ENCODE measurements at regions not wholly inside any gene's neighbourhood (a gene's known extent, or its start where the extent isn't known, plus 50 kb on each side); places are given as distances from the start of the nearest gene placed in this dataset.

DNA sequence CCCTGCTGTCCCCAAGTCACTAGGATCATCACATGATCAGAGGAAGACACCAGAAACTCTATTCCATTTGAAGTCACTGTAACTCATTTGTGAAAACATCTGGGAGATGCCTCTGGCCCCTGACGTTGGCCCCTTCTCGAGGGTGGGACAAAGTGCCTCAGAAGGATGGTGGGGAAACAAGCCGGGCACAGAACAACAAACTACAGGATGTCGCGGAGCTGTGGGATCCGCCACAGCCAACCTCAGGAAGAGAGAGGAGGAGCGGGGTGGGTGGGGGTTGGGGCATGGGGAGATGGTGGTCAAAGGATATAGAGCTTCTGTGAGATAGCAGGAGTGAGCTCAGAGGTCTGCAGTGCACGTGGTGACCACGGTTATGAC, 265.6 kb upstream of the TCERG1L start:
- TF ChIP-seq, protein P1, sequence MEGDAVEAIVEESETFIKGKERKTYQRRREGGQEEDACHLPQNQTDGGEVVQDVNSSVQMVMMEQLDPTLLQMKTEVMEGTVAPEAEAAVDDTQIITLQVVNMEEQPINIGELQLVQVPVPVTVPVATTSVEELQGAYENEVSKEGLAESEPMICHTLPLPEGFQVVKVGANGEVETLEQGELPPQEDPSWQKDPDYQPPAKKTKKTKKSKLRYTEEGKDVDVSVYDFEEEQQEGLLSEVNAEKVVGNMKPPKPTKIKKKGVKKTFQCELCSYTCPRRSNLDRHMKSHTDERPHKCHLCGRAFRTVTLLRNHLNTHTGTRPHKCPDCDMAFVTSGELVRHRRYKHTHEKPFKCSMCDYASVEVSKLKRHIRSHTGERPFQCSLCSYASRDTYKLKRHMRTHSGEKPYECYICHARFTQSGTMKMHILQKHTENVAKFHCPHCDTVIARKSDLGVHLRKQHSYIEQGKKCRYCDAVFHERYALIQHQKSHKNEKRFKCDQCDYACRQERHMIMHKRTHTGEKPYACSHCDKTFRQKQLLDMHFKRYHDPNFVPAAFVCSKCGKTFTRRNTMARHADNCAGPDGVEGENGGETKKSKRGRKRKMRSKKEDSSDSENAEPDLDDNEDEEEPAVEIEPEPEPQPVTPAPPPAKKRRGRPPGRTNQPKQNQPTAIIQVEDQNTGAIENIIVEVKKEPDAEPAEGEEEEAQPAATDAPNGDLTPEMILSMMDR (IDR thresholded peaks at IDR 0.05), result no peak
- TF ChIP-seq POLR2A (IDR thresholded peaks at IDR 0.05), result no peak
- TF ChIP-seq EP300 (IDR thresholded peaks at IDR 0.05), result no peak
